Cardiac fibroblast (primary cell): ENCODE measurements at regions not wholly inside any gene's neighbourhood (a gene's known extent, or its start where the extent isn't known, plus 50 kb on each side); places are given as distances from the start of the nearest gene placed in this dataset.

Experiments
- DNase-seq, 2 donors: peaks; one replicate each; pipeline versions ENCODE4 v3.0.0 to v3.0.0-alpha.2; 2010; ENCODE audit warnings: low read depth in 2 of 2
- H3K4me3 ChIP-seq, 2 donors: replicated peaks in 1 of 2; 1 replicate in 1 of 2; 2 replicates in 1 of 2; pipeline ENCODE4 v1.5.1; 2011; ENCODE audit warnings: low read depth in 2 of 2, low read length in 2 of 2, mild to moderate bottlenecking in 2 of 2, moderate library complexity in 1 of 2
- CTCF ChIP-seq: IDR thresholded peaks from one replicate; pipeline ENCODE4 v1.5.1; 2011; ENCODE audit warnings: low read depth, mild to moderate bottlenecking, low read length, inconsistent platforms

- no peak overlapping the region for H3K4me3 ChIP-seq
- no peak for DNase-seq
- TF ChIP-seq CTCF, result no peak
Observed at GRCh38 chr20:11677428-11677827, 240.3 kb upstream of the BTBD3 start.

DNA sequence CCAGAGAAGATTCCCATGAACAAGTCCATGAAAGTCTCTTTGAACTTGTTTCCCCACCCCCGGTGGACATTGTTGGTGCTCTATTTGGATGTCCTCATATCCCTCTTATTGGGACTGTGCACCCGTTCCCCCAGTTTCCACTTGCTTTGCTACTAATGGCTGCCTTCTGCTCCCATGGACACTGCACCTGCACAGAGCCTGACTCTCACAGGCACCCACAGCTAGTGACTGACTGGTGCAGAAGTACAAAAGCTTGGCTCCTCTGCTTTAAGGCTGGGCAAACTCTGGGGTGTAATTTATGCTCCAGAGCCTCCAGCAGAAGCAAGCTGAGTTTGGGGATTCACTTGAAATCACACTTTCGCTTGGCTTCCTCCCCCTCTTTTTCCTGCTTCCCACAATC, 239.9 kb upstream of the BTBD3 start:
- no peak overlapping the region for H3K4me3 ChIP-seq
- no peak for TF ChIP-seq CTCF
- DNase-seq, result no peak

DNA sequence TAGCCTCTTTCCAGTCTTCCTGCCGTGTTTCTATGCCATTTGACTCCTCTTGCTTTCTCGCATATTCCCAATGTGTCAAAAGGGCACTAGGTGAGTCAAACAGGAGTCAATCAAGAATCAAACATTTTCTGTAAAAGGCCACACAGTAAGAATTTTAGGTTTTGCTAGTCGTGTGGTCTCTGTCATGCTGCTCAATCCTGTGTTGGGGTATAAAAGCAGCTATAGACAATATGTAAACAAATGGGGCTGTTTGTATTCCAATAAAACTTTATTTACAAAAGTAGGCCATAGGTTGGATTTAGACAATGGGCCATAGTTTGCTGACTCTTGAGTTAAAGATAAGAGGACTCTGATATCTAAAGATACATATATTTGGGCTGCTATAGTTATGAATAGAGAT, 235.4 kb upstream of the BTBD3 start:
- no peak for TF ChIP-seq CTCF
- H3K4me3 ChIP-seq, result no peak overlapping the region
- DNase-seq, result no peak

GRCh38 chr20:11686195-11686594, 231.5 kb upstream of the BTBD3 start:
- TF ChIP-seq CTCF, result no peak
- DNase-seq, result no peak
- H3K4me3 ChIP-seq, result no peak overlapping the region

GRCh38 chr20:11686820-11687543, 230.7 kb upstream of the BTBD3 start:
- TF ChIP-seq CTCF, result no peak
- peak overlapping the region; percentile 14 to 16 for H3K4me3 ChIP-seq
- DNase-seq, result peak; percentile 4 to 22

DNA sequence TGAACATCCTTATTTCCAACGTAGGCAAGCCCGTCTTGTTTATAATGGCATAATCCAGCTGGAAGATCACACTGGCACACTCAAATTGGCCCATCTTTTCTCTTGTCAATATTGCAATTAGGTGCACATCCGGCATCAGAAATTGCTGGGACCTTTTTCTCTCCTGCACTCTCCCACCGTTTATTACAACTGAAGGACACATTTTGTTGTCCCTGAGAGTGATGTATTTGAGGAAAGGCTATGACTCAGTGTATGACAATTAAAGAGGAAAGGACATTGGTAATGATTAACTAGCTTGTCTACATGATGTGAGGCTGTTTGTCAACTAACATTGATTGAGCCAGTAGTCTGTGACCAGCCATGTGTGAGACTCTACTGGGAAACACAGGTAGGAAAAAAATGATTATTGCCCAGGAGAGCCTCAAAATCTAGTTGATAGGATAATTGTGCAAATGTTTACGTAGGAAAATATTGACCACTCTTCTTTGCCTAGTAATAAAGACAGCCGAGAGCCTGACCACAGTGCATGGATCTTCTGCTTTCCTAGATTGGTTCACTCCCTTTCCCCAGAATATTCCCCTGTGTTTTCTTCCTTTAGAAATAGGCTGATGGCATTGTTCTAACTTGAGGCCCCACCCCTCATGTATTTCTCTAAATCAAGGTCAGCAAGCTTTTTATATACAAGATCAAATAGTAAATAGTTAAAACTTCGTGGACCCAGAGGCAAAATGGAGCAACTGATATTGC, 230.0 kb upstream of the BTBD3 start:
- H3K4me3 ChIP-seq, result no peak overlapping the region
- DNase-seq, result no peak
- no peak for TF ChIP-seq CTCF

GRCh38 chr20:11689262-11689661, 228.4 kb upstream of the BTBD3 start:
- H3K4me3 ChIP-seq, result no peak overlapping the region
- DNase-seq, result no peak
- TF ChIP-seq CTCF, result no peak
